NCI-H526 treated with DMSO at 0.1 percent for 48 hours (cell line): ENCODE measurements at regions not wholly inside any gene's neighbourhood (a gene's known extent, or its start where the extent isn't known, plus 50 kb on each side); places are given as distances from the start of the nearest gene placed in this dataset.

Source experiments
- DNase-seq: peaks from one replicate; lab custom pipeline; 2025; lab: John Stamatoyannopoulos, UW

GRCh38 chr12:24081092-24081529, 131.6 kb upstream of the SOX5 start:
- no peak for DNase-seq

GRCh38 chr12:24080465-24080864, 131.0 kb upstream of the SOX5 start:
- DNase-seq: no peak

GRCh38 chr12:24079083-24079482, 129.6 kb upstream of the SOX5 start:
- no peak for DNase-seq

GRCh38 chr12:24078318-24078765, 128.9 kb upstream of the SOX5 start:
- DNase-seq: peak; percentile 53

- no peak for DNase-seq
Observed at GRCh38 chr12:24077161-24077560, 127.7 kb upstream of the SOX5 start.

GRCh38 chr12:24075650-24076049, 126.2 kb upstream of the SOX5 start:
- no peak for DNase-seq

GRCh38 chr12:24073170-24073810, 123.8 kb upstream of the SOX5 start:
- DNase-seq: no peak

GRCh38 chr12:24072302-24072701, 122.8 kb upstream of the SOX5 start:
- no peak for DNase-seq

GRCh38 chr12:24071842-24072241, 122.4 kb upstream of the SOX5 start:
- DNase-seq: no peak

GRCh38 chr12:24069532-24070395, 120.3 kb upstream of the SOX5 start:
- peak; percentile 85 for DNase-seq

GRCh38 chr12:24066865-24067264, 117.4 kb upstream of the SOX5 start:
- no peak for DNase-seq

- no peak for DNase-seq
Observed at GRCh38 chr12:24066097-24066496, 116.6 kb upstream of the SOX5 start.

GRCh38 chr12:24062642-24063245, 113.3 kb upstream of the SOX5 start:
- DNase-seq: no peak

- DNase-seq: no peak
Observed at GRCh38 chr12:24060089-24060488, 110.6 kb upstream of the SOX5 start.

- peak; percentile 88 for DNase-seq
Observed at GRCh38 chr12:24057920-24058476, 108.5 kb upstream of the SOX5 start.

- no peak for DNase-seq
Observed at GRCh38 chr12:24055747-24056146, 106.3 kb upstream of the SOX5 start.

GRCh38 chr12:24054416-24054815, 104.9 kb upstream of the SOX5 start:
- DNase-seq: no peak

- no peak for DNase-seq
Observed at GRCh38 chr12:24049728-24050127, 100.3 kb upstream of the SOX5 start.

- DNase-seq: no peak
Observed at GRCh38 chr12:24049101-24049500, 99.6 kb upstream of the SOX5 start.

GRCh38 chr12:24048446-24048845, 99.0 kb upstream of the SOX5 start:
- DNase-seq: no peak

GRCh38 chr12:24047326-24047725, 97.9 kb upstream of the SOX5 start:
- DNase-seq: no peak

GRCh38 chr12:24045816-24046257, 96.4 kb upstream of the SOX5 start:
- DNase-seq: no peak
